Activated CD4-positive, alpha-beta T cell treated with anti-CD3 and anti-CD28 coated beads, Interleukin-2, Interleukin-4, amounts not matched to agents 100 ng/mL and 50 ng/mL, durations not matched to agents 16 hours and 8 hours (primary cell): ENCODE measurements at regions not wholly inside any gene's neighbourhood (a gene's known extent, or its start where the extent isn't known, plus 50 kb on each side); places are given as distances from the start of the nearest gene placed in this dataset.
"Not testable (repeated sequence)": the region's sequence is repeated elsewhere in the genome, so short reads cannot be mapped to it uniquely, and the experiment has no call there.

Experiments
- DNase-seq: peaks from one replicate; pipeline ENCODE4 v3.0.0-alpha.2; 2020; ENCODE audit warnings: low spot score

- DNase-seq = no peak
Measured at GRCh38 chr2:11995456-11995855, 249.0 kb downstream of the LPIN1 start.

DNA sequence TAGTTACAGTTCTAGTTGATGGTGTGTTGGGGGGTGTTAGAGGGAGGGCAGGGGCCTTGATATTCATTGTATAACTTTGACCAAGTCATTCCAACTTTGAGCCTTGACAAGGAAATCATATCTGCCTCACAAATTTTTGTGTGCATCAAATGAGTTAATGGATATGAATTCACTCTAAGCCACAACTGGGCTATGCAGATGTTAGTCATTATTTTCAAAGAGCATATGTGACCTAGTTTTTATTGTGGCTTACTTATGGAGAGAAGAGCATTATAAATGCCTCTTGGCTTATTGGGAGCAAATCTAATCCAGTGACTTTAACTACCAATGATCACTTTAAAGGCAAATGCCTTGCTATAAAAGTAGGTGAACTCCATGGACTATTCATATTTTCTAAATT is 250.2 kb downstream of the LPIN1 start:
- no peak for DNase-seq

DNA sequence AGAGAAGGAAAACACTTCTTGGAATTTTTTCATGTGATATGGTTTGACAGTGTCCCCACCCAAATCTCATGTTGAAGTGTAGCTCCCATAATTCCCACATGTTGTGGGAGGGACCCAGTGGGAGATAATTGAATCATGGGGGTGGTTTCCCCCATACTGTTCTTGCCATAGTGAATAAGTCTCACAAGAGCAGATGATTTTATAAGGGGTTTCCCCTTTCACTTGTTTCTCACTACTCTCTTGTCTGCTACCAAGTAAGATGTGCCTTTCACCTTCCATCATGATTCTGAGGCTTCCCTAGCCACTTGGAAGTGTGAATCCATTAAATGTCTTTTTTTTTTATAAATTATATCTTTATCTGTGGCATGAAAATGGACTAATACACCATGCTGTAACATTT is 250.7 kb downstream of the LPIN1 start:
- no peak for DNase-seq

- no peak for DNase-seq
Measured at GRCh38 chr2:11998218-11998617, 251.8 kb downstream of the LPIN1 start.

- no peak for DNase-seq
Measured at GRCh38 chr2:11998626-11999378, 252.4 kb downstream of the LPIN1 start.

DNA sequence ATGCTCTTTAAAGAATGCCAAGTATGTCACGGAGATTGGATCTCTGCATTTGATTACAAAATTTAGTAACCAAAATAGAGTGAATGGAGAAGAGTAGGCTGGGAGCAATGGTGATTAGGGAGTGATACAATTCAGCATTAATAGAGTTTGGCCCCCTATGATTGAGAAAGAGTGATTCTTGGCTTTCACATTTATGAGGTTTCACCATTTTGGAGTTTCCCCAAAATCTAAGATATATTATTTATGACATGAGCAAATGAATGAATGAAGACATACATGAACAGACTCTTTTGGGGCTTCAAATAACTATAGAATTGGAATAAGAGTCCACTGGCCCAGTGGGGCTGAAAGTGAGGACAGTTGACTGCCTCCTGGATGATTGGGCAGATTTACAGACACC is 255.2 kb downstream of the LPIN1 start:
- DNase-seq = no peak

- DNase-seq = no peak
Measured at GRCh38 chr2:12002215-12002614, 255.8 kb downstream of the LPIN1 start.

- DNase-seq = no peak
Measured at GRCh38 chr2:12004713-12005112, 258.3 kb downstream of the LPIN1 start.

DNA sequence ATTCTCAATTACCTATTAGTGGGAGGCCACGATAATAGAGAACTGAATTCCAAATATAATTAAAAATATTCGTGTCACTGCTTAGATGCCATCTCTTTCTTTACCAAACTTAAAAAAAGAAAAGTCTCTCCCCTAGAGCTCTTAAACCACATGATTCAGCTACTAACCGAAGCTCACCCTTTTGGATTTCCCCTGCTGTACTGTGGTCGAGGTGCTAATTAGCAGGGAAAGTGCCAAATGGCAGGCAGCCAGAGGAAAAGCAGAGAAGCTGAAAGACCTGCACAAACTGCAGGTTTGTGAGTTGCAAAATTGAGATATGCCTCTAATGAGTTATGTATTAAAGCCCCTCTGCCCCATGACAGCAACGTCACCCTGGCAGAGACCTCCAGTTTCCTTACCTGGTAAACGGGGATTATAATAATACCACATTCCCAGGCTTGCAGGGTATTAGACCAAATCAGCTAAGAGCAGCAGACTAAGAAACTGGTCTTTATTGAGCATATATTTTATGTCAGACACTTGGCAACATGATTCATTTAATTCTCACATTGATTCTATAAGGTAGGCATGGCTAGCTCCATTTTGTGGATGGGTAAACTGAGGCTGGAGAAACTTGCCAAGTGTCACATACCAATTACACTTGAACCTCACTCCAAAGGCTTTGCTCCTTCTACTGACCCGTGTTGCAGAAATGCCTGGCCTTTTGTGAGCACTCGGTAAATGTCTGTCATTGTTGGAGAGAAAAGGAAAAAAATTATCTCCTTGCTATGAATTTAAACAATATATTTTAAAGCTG is 259.7 kb downstream of the LPIN1 start:
- DNase-seq = peak; percentile 71

GRCh38 chr2:12006850-12007249 is 260.4 kb downstream of the LPIN1 start:
- no peak for DNase-seq

GRCh38 chr2:12007282-12007681 is 260.9 kb downstream of the LPIN1 start:
- no peak for DNase-seq

DNA sequence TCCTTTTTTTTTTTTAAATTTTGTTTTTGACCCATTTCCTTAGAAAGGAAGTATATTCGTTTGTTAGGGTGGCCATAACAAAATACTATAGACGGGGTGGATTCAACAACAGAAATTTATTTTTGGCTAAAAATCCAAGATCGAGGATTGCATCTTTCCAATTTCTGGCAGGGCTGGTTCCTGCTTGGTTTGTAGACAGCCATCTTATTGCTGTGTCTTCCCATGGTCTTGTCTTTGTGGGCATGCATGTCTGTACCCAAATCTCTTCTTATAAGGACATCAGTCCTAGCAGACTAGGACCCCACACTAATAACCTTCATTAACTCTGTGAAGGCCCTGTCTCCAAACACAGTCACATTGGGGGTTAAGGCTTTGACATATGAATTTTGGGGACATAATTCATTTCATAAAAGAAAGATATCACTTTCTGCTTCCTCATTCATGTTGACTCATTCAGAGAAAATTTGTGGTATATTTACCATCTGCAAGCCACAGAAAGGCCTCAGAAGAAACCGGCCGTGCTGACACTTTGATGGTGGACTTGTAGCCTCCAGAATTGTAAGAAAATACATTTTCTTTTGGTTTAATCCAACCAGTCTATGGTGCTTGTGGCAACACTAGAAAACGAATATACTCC is 262.1 kb downstream of the LPIN1 start:
- peak; percentile 32 for DNase-seq

- DNase-seq = no peak
Measured at GRCh38 chr2:12009323-12009905, 263.0 kb downstream of the LPIN1 start.

DNA sequence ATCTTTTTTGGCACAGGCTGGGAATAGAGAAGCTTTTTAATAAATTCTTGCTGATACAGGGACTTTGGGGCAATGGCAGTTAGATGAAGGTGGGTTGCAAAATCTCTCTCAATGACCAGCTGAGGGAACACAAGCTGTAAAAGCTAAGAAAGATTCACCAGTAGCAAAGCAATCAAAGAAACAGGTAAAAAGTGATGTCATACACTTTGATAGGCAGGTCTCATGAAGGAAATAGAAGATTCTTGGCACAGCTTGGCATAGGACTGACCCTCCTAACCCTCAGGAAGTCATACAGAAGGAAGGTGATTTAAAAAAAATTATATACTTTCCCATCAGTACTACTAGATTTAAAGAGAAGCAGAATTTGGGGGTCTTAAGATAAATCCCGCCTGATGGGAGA is 263.6 kb downstream of the LPIN1 start:
- no peak for DNase-seq

- no peak for DNase-seq
Measured at GRCh38 chr2:12010779-12011178, 264.3 kb downstream of the LPIN1 start.

GRCh38 chr2:12014088-12014960 is 267.9 kb downstream of the LPIN1 start:
- DNase-seq = no peak

- no peak for DNase-seq
Measured at GRCh38 chr2:12017499-12018157, 271.2 kb downstream of the LPIN1 start.

- not testable (repeated sequence) for DNase-seq
Measured at GRCh38 chr2:12018726-12019125, 272.3 kb downstream of the LPIN1 start.

- DNase-seq = no peak
Measured at GRCh38 chr2:12020833-12021469, 274.5 kb downstream of the LPIN1 start.

GRCh38 chr2:12024197-12024907 is 277.9 kb downstream of the LPIN1 start:
- DNase-seq = not testable (repeated sequence)
